Stimulated activated CD4-positive, alpha-beta T cell treated with anti-CD3 and anti-CD28 coated beads, Interleukin-12 subunit alpha, Interleukin-12 subunit beta, amount 100 ng/mL, for 24 hours (primary cell): ENCODE measurements at regions not wholly inside any gene's neighbourhood (a gene's known extent, or its start where the extent isn't known, plus 50 kb on each side); places are given as distances from the start of the nearest gene placed in this dataset.

Experiments used
- DNase-seq, 2 experiments: peaks; one replicate each; pipeline ENCODE4 v3.0.0-alpha.2; 2020; ENCODE audit warnings: low read depth in 2 of 2

DNA sequence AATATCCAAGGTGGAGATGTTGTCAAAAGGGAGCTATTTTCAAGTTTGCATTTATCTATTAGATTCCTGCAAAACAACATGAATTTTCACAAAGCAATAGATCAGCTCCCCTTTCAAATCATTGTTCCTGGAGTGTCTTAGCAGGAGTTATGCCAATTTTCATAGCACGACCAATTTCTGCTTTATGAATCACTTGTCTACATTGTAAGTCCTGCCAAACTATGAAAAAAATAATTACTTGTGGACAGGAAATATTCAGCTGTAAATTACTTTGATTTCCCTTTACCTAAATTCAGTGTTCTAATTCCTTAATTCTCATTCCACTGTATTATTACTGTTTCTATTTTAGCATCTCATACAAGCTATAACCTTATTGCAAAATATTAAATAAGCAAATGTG, 1289.6 kb downstream of the NSUN3 start:
- DNase-seq: no peak

GRCh38 chr3:95354489-95354888, 1291.6 kb downstream of the NSUN3 start:
- DNase-seq: no peak

DNA sequence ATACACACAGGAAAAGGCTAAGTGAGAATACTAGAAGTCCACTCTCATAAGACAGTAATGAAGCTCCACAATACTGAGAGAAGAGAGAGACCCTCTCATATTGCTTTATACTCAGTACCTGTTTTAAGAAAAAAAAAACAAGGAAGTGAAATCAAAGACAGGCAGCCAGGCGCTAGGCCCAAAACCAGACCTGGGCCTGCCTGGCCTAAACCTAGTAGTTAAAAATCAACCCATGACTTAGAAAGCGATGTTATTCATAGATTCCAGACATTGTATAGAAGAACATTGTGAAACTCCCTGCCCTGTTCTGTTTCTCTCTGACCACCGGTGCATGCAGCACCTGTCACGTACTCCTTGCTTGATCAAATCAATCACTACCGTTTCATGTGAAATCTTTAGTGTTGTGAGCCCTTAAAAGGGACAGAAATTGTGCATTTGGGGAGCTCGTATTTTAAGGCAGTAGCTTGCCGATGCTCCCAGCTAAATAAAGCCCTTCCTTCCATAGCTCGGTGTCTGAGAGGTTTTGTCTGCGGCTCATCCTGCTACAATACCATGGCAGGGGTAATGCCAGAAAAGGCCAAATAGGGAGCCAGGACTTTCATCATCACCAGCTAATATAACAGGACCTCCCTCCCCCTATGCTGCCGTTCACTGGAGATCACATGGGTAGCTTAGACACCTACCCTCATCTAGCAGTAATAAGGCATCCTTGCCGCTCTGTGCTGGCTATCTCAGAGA, 1294.1 kb downstream of the NSUN3 start:
- no peak for DNase-seq

GRCh38 chr3:95387242-95388021, 1324.6 kb downstream of the NSUN3 start:
- DNase-seq: no peak

DNA sequence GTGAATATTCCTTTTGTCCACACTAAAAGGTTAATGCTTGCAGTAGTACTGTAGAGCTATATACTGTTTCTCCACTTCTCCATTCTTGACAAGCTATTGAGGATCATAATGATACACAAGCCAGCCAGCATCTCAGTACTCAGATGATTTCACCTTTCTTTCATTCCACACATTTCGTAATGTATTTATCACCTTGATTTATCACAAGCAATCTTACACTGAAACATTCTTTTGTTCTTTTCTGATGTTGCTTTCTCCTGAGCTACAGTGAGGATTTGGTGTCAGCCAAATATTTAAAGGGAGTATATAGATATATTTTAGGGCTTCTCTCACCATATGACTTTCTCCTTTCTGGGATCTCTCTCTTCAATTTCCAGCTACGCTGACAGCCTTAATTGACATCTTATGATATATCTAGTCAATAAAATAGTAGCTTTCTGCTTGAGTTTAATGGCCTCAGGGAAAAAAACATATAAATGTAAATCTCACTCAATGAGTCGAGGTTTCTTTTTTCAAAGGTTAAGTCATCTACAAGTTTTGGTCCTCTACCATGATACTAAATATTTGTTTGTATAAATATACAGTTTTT, 1327.0 kb downstream of the NSUN3 start:
- no peak for DNase-seq

DNA sequence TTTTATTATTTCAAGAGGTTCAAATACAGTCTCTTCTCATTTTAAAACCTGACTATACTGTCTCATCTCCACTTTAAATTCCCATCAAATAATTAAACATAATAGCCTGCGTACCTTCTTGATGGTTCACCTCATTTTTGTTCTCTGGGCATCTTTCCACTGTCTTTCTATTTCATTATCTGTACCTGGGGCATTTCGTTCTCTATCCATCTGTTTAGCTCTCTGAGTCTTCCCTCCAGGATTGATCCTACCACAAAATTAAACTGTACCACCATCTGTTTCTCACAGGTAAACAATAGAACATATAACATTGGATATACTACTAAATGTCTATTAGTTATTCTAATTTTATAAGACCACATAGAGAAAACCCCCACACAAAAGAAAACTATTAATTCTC, 1331.4 kb downstream of the NSUN3 start:
- DNase-seq: no peak

GRCh38 chr3:95399585-95399984, 1336.7 kb downstream of the NSUN3 start:
- DNase-seq: no peak

GRCh38 chr3:95401693-95402092, 1338.8 kb downstream of the NSUN3 start:
- DNase-seq: no peak

DNA sequence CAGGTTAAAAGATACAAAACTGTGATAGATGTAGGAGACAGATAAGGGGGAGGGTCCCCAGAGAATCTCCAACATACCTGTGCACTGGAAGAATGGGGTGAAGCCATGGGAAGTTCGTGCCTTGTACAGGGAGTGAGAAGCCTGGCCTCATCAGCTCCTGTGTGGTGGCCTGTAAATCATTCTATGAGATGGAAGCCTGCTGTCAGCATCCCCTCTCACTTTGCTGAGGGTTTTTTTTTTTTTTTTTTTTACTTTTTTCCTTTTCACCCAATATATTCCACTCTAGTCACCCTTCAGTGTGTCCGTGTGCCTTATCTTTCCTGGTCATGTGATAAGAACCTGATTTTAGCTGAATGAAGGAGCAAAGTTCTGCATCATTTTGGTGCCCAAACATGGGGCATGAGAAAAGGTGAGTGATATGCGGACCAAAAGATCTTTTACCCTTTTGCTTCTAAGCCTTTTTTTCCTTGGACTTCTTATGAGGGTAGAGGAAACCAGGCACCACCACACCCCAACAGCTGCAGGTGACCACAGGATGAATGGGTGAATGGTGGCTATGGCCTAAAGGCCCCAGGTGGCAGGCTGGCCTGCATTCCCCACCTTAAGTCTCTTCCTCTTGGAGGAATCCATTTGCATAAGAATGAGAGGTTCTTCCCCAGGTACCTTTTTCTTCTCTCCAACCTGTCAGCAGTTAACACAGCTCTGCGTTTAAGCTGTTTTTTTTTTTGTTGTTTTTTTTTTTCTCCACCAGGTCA, 1345.0 kb downstream of the NSUN3 start:
- no peak for DNase-seq

- DNase-seq: no peak
Measured at GRCh38 chr3:95408464-95408862, 1345.6 kb downstream of the NSUN3 start.

DNA sequence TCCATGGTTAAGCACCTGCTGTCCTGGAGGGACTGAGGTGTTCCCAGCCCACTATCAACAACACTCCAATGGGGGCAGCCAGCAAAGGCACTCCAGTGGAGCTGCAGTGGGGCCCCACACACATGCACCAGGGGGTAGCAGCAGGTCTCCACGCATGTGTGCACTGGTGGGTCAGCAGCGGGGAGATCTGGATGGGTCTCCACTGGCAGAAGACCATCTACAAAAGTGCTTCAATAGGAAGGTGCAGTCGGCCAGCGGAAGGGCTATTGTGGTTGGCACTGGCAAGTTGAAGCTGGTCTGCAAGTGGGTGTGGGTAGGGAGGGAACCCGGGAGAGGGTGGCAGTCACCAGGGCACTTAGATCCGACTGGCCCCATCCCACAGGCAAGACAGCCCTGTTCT, 1355.4 kb downstream of the NSUN3 start:
- no peak for DNase-seq

- DNase-seq: no peak
Measured at GRCh38 chr3:95424279-95424678, 1361.4 kb downstream of the NSUN3 start.

- DNase-seq: no peak
Measured at GRCh38 chr3:95434491-95434890, 1371.6 kb downstream of the NSUN3 start.

- DNase-seq: no peak
Measured at GRCh38 chr3:95437409-95437808, 1374.5 kb downstream of the NSUN3 start.

GRCh38 chr3:95438274-95438673, 1375.4 kb downstream of the NSUN3 start:
- no peak for DNase-seq

- no peak for DNase-seq
Measured at GRCh38 chr3:95442766-95443165, 1371.6 kb upstream of the EPHA6 start.

GRCh38 chr3:95449841-95450240, 1364.6 kb upstream of the EPHA6 start:
- DNase-seq: no peak

GRCh38 chr3:95453242-95453641, 1361.2 kb upstream of the EPHA6 start:
- no peak for DNase-seq

DNA sequence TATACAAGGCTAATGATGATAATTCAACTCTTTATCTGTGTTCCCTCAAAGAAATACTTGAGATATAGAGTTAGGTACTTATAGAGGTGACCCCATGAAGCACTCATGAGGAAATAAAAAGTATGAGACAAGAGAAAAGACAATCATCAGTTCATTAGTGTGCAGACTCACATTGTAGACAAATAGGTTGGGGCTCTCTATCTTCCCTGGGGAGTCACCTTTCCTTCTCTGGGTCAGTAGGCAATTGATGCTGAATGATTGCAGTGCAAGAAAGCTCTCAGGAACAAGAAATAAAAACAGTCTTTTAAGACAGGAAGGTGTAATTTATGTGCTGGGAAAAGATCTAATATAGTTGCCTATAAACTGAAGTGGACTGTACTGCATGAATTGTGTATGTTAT, 1357.6 kb upstream of the EPHA6 start:
- no peak for DNase-seq

DNA sequence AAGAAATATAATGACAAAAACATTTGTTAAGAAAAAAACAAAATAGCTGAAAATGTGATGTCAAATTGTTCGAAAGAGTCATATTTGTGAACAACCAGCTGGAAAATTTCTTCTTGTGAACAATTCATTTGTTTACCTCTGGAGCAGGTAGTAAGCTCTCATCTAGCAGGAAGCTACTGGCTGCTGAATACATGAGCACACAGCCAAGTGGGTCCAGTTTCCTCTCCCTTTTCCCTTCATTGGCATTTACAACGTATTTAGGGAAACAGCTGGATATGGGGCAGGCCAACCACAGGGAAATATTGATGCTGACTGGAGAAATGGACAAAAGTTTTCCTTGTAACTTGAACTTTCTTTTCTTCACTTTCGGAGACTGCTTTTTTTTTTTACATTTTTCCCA, 1354.7 kb upstream of the EPHA6 start:
- DNase-seq: no peak

GRCh38 chr3:95460274-95460673, 1354.1 kb upstream of the EPHA6 start:
- no peak for DNase-seq

DNA sequence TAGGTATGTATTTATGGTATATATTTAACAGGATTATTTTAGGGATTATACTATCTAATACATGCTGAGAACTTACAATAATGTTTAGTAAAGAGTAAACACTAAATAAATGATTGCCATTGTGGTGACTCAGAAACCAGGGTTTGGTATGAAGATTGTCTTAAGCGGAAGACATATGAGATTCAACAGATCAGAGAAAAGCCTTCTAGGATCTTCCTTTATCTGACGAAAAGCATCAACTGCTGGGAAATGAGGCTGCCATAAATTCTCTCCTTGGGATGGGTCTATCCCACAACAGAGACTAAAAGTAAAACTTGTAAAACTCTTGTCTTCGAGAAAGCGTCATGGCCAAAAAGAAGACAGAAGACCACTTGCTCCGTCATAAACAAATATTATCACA, 1352.2 kb upstream of the EPHA6 start:
- DNase-seq: no peak
